Neural cell (in vitro differentiated cells): ENCODE measurements at regions not wholly inside any gene's neighbourhood (a gene's known extent, or its start where the extent isn't known, plus 50 kb on each side); places are given as distances from the start of the nearest gene placed in this dataset.

ENCODE experiments used
- H2AFZ ChIP-seq: fragments of 200-600, 300-800 bp; sonication (generic), shearing (Covaris generic); 2 replicates; pipeline ENCODE4 v1.6.0; 2014; ENCODE audit warnings: low read depth, mild to moderate bottlenecking, antibody characterized with exemption, low read length, moderate library complexity
- H3F3A ChIP-seq: fragments of 200-600 bp; shearing (Covaris generic); 2 replicates; pipeline ENCODE4 v1.6.1; 2016; ENCODE audit warnings: mild to moderate bottlenecking, moderate library complexity, mixed read lengths, antibody characterized with exemption, low read length; ENCODE audit not compliant: insufficient read depth, poor library complexity, severe bottlenecking
- H3K27ac ChIP-seq: fragments of 200-600, 300-800 bp; sonication (generic), shearing (Covaris generic); 2 replicates; pipeline ENCODE4 v1.5.1; 2014; ENCODE audit warnings: mild to moderate bottlenecking, low read length, moderate library complexity
- H3K27me3 ChIP-seq: fragments of 300-800, 200-600 bp; sonication (generic), shearing (Covaris generic); 2 replicates; pipeline ENCODE4 v1.6.0; 2014; ENCODE audit warnings: mild to moderate bottlenecking, low read depth, low read length, moderate library complexity; ENCODE audit not compliant: insufficient read depth
- H3K36me3 ChIP-seq: fragments of 300-800, 200-600 bp; sonication (generic), shearing (Covaris generic); 2 replicates; pipeline ENCODE4 v1.5.1; 2014; ENCODE audit warnings: mild to moderate bottlenecking, antibody characterized with exemption, low read length, moderate library complexity; ENCODE audit not compliant: insufficient read depth
- H3K4me2 ChIP-seq: fragments of 300-800, 200-600 bp; sonication (generic), shearing (Covaris generic); 2 replicates; pipeline ENCODE4 v1.6.0; 2014; ENCODE audit warnings: mild to moderate bottlenecking, low read length
- H3K4me3 ChIP-seq: fragments of 300-800, 200-600 bp; sonication (generic), shearing (Covaris generic); 2 replicates; pipeline ENCODE4 v1.5.1; 2014; ENCODE audit warnings: mild to moderate bottlenecking, low read length, moderate library complexity
- H3K79me2 ChIP-seq: fragments of 200-600 bp; shearing (Covaris generic); replicated peaks from 2 replicates; pipeline ENCODE4 v1.6.0; 2014; ENCODE audit warnings: mild to moderate bottlenecking, low read length, moderate library complexity; ENCODE audit not compliant: insufficient read depth
- H3K9ac ChIP-seq: fragments of 300-800, 200-600 bp; sonication (generic), shearing (Covaris generic); 2 replicates; pipeline ENCODE4 v1.6.1; 2016; ENCODE audit warnings: mild to moderate bottlenecking, low read length, mixed read lengths
- H3K9me2 ChIP-seq: fragments of 200-600 bp; shearing (Covaris generic); 2 replicates; pipeline ENCODE4 v1.6.1; 2016; ENCODE audit warnings: mild to moderate bottlenecking, low read length, mixed read lengths; ENCODE audit not compliant: insufficient read depth
- H3K9me3 ChIP-seq: fragments of 200-600, 300-800 bp; sonication (generic), shearing (Covaris generic); 2 replicates; pipeline ENCODE4 v1.6.1; 2016; ENCODE audit warnings: mild to moderate bottlenecking, mixed run types, low read length, moderate library complexity, mixed read lengths
- H4K20me1 ChIP-seq: fragments of 200-600 bp; shearing (Covaris generic); 2 replicates; pipeline ENCODE4 v1.6.1; 2016; ENCODE audit warnings: mild to moderate bottlenecking, mixed run types; ENCODE audit not compliant: insufficient read depth
- EP300 ChIP-seq: fragments of 450-650 bp; conservative IDR thresholded peaks from 2 replicates; pipeline ENCODE4 v1.6.1; 2014; ENCODE audit warnings: antibody characterized with exemption, mild to moderate bottlenecking, moderate library complexity; ENCODE audit not compliant: poor library complexity, severe bottlenecking
- EZH2 ChIP-seq: fragments of 200-600, 300-800 bp; shearing (Covaris generic), sonication (generic); IDR thresholded peaks from 2 replicates; pipeline ENCODE4 v1.6.1; 2014; ENCODE audit warnings: antibody characterized with exemption, low read length, borderline replicate concordance, mild to moderate bottlenecking; ENCODE audit not compliant: insufficient read depth, poor library complexity, severe bottlenecking
- MXI1 ChIP-seq: fragments of 450-650 bp; conservative IDR thresholded peaks from 2 replicates; pipeline ENCODE4 v1.6.1; 2014; ENCODE audit warnings: antibody characterized with exemption, mild to moderate bottlenecking; ENCODE audit not compliant: poor library complexity, severe bottlenecking
- POLR2AphosphoS5 ChIP-seq: IDR thresholded peaks from 2 replicates; pipeline ENCODE4 v1.6.1; 2012
- RAD21 ChIP-seq: fragments of 450-650 bp; conservative IDR thresholded peaks from 2 replicates; pipeline ENCODE4 v1.6.1; 2014; ENCODE audit warnings: antibody characterized with exemption, mild to moderate bottlenecking, moderate library complexity
- SMC3 ChIP-seq: fragments of 450-650 bp; conservative IDR thresholded peaks from 2 replicates; pipeline ENCODE4 v1.6.1; 2014; ENCODE audit warnings: antibody characterized with exemption, mild to moderate bottlenecking, moderate library complexity; ENCODE audit not compliant: poor library complexity
- TAF1 ChIP-seq: IDR thresholded peaks from 2 replicates; pipeline ENCODE4 v1.6.1; 2012; ENCODE audit warnings: low read depth
- TF ChIP-seq, protein P1 (sequence below): fragments of 450-650 bp; IDR thresholded peaks from 2 replicates; pipeline ENCODE4 v1.5.1; 2014; ENCODE audit warnings: antibody characterized with exemption, mild to moderate bottlenecking, moderate library complexity; ENCODE audit not compliant: poor library complexity, severe bottlenecking
- TF ChIP-seq, protein P2 (sequence below): IDR thresholded peaks from 2 replicates; pipeline ENCODE4 v1.6.1; 2012; ENCODE audit warnings: borderline replicate concordance

DNA sequence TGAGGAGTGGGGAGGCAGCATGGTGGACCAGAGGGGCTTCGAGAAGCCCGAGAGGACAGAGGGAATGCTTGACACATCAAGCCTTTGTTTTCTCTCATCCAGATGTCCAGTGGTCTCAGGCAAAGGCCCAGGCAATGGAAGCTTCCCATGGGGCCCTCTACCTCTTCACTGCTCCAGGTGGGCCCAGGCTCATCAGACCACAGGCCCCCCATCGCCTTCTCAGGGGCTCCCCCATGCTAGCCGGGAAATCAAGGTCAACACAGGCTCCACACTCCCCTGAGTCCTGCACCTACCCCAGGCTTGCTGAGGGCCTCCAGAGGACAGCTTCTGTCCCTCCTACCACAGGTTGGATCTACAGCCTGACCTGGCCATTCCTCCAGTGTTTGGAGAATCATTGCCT lies 157.5 kb downstream of the CHST1 start:
- Histone ChIP-seq H3K9me2 (no peaks in the 10 kb centered on the region), H4K20me1 (no peaks in the 10 kb centered on the region), H3K9ac (no peak overlapping the region), H3K79me2 (no peaks in the 10 kb centered on the region), H3K27me3 (no peaks in the 10 kb centered on the region), H3K27ac (no peak overlapping the region), H2AFZ (no peak overlapping the region), H3K4me3 (no peak overlapping the region), H3F3A (no peaks in the 10 kb centered on the region), H3K4me2 (no peak overlapping the region), H3K36me3 (no peaks in the 10 kb centered on the region), H3K9me3 (no peaks in the 10 kb centered on the region)
- no peak for TF ChIP-seq EP300
- TF ChIP-seq TAF1 = no peak
- TF ChIP-seq EZH2 = no peak
- TF ChIP-seq SMC3 = no peak
- no peak for TF ChIP-seq MXI1
- TF ChIP-seq RAD21 = no peak
- no peak for TF ChIP-seq POLR2AphosphoS5
- TF ChIP-seq, protein P1, sequence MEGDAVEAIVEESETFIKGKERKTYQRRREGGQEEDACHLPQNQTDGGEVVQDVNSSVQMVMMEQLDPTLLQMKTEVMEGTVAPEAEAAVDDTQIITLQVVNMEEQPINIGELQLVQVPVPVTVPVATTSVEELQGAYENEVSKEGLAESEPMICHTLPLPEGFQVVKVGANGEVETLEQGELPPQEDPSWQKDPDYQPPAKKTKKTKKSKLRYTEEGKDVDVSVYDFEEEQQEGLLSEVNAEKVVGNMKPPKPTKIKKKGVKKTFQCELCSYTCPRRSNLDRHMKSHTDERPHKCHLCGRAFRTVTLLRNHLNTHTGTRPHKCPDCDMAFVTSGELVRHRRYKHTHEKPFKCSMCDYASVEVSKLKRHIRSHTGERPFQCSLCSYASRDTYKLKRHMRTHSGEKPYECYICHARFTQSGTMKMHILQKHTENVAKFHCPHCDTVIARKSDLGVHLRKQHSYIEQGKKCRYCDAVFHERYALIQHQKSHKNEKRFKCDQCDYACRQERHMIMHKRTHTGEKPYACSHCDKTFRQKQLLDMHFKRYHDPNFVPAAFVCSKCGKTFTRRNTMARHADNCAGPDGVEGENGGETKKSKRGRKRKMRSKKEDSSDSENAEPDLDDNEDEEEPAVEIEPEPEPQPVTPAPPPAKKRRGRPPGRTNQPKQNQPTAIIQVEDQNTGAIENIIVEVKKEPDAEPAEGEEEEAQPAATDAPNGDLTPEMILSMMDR = no peak
- TF ChIP-seq, protein P2, sequence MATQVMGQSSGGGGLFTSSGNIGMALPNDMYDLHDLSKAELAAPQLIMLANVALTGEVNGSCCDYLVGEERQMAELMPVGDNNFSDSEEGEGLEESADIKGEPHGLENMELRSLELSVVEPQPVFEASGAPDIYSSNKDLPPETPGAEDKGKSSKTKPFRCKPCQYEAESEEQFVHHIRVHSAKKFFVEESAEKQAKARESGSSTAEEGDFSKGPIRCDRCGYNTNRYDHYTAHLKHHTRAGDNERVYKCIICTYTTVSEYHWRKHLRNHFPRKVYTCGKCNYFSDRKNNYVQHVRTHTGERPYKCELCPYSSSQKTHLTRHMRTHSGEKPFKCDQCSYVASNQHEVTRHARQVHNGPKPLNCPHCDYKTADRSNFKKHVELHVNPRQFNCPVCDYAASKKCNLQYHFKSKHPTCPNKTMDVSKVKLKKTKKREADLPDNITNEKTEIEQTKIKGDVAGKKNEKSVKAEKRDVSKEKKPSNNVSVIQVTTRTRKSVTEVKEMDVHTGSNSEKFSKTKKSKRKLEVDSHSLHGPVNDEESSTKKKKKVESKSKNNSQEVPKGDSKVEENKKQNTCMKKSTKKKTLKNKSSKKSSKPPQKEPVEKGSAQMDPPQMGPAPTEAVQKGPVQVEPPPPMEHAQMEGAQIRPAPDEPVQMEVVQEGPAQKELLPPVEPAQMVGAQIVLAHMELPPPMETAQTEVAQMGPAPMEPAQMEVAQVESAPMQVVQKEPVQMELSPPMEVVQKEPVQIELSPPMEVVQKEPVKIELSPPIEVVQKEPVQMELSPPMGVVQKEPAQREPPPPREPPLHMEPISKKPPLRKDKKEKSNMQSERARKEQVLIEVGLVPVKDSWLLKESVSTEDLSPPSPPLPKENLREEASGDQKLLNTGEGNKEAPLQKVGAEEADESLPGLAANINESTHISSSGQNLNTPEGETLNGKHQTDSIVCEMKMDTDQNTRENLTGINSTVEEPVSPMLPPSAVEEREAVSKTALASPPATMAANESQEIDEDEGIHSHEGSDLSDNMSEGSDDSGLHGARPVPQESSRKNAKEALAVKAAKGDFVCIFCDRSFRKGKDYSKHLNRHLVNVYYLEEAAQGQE = no peak

DNA sequence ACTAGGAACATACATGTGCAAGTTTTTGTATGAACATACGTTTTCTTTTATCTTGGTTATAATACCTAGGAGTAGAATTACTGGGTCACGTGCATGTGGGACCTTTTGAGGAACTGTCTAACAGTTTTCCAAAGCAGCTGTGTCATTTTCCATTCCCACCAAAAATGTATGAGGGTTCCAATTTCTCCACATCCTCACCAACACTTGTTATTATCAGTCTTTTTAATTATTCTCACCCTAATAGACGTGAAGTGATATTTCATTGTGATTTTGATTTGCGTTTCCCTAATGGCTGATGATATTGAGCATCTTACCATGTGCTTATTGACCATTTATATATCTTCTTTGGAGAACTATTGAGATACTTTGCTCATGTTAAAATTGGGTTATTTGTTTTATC lies 162.1 kb downstream of the CHST1 start:
- Histone ChIP-seq H2AFZ (no peak overlapping the region), H4K20me1 (no peaks in the 10 kb centered on the region), H3F3A (peaks cover 16% of the 10 kb centered on the region), H3K79me2 (no peaks in the 10 kb centered on the region), H3K36me3 (no peaks in the 10 kb centered on the region), H3K9ac (no peak overlapping the region), H3K27ac (no peak overlapping the region), H3K4me3 (no peak overlapping the region), H3K4me2 (no peak overlapping the region), H3K9me3 (no peaks in the 10 kb centered on the region), H3K9me2 (no peaks in the 10 kb centered on the region), H3K27me3 (no peaks in the 10 kb centered on the region)
- TF ChIP-seq RAD21 (no peak), TAF1 (no peak), SMC3 (no peak), EP300 (no peak), MXI1 (no peak), POLR2AphosphoS5 (no peak), EZH2 (no peak)
- TF ChIP-seq, protein P1 = no peak
- TF ChIP-seq, protein P2 = no peak
